PC-9 (cell line): ENCODE measurements at regions not wholly inside any gene's neighbourhood (a gene's known extent, or its start where the extent isn't known, plus 50 kb on each side); places are given as distances from the start of the nearest gene placed in this dataset.

Source experiments
- BruUV-seq: library from RNA; stranded (reverse); fragments of 400-500 nt; replicated peaks from 2 replicates; lab custom pipeline; 2021; lab: Mats Ljungman, UMichigan
- CTCF ChIA-PET: fragments of 300-600 bp; sonication (Branson Sonifier 250); formaldehyde crosslinking; loops from one replicate; lab custom pipeline; 2022; ENCODE audit warnings: antibody characterized with exemption; lab: Charles Lee
- POLR2A ChIA-PET: fragments of 300-600 bp; sonication (Branson Sonifier 250); formaldehyde crosslinking; loops from one replicate; lab custom pipeline; 2022; ENCODE audit warnings: antibody characterized with exemption; ENCODE audit not compliant: unreplicated experiment; lab: Charles Lee
- DNase-seq, 2 experiments: peaks; one replicate each; pipeline versions ENCODE4 v3.0.0 to v3.0.0-alpha.2; 2015 to 2022; ENCODE audit warnings: mixed read lengths in 1 of 2
- H2AFZ ChIP-seq: fragments of 200-600 bp; sonication (generic); 2 replicates; pipeline ENCODE4 v1.8.1; 2017; ENCODE audit warnings: antibody characterized with exemption
- H3F3A ChIP-seq: fragments of 200-600 bp; sonication (generic); 2 replicates; pipeline ENCODE4 v1.8.1; 2017; ENCODE audit warnings: antibody characterized with exemption, mild to moderate bottlenecking, low read depth; ENCODE audit not compliant: insufficient read depth
- H3K27ac ChIP-seq: fragments of 200-600 bp; sonication (generic); 2 replicates; pipeline ENCODE4 v1.6.1; 2016; ENCODE audit warnings: mixed run types
- H3K27me3 ChIP-seq: fragments of 200-600 bp; sonication (generic); 2 replicates; pipeline ENCODE4 v1.6.1; 2016; ENCODE audit warnings: low read depth, mixed run types; ENCODE audit not compliant: insufficient read depth
- H3K36me3 ChIP-seq: fragments of 200-600 bp; sonication (generic); 2 replicates; pipeline ENCODE4 v1.6.1; 2016; ENCODE audit warnings: low read depth, mixed run types
- H3K4me1 ChIP-seq: fragments of 200-600 bp; sonication (generic); replicated peaks from 2 replicates; pipeline ENCODE4 v1.6.1; 2016; ENCODE audit warnings: mixed run types; ENCODE audit not compliant: insufficient read depth
- H3K4me2 ChIP-seq: fragments of 200-600 bp; sonication (generic); 2 replicates; pipeline ENCODE4 v1.6.1; 2017; ENCODE audit warnings: mixed run types
- H3K4me3 ChIP-seq: fragments of 200-600 bp; sonication (generic); 2 replicates; pipeline ENCODE4 v1.6.1; 2016; ENCODE audit warnings: mixed run types
- H3K79me2 ChIP-seq: fragments of 200-600 bp; sonication (generic); 2 replicates; pipeline ENCODE4 v1.6.1; 2017; ENCODE audit warnings: low read depth, mixed run types
- H3K9me2 ChIP-seq: fragments of 200-600 bp; sonication (generic); 2 replicates; pipeline ENCODE4 v1.8.1; 2017; ENCODE audit warnings: mild to moderate bottlenecking; ENCODE audit not compliant: insufficient read depth
- H3K9me3 ChIP-seq: fragments of 200-600 bp; sonication (generic); 2 replicates; pipeline ENCODE4 v1.8.1; 2016; ENCODE audit warnings: low read depth; ENCODE audit not compliant: insufficient read depth
- H4K20me1 ChIP-seq: fragments of 200-600 bp; sonication (generic); 2 replicates; pipeline ENCODE4 v1.8.1; 2017; ENCODE audit not compliant: insufficient read depth
- CTCF ChIP-seq: fragments of 200-600 bp; sonication (generic); conservative IDR thresholded peaks from 2 replicates; pipeline ENCODE4 v1.6.1; 2017; ENCODE audit warnings: mixed run types, antibody characterized with exemption, mild to moderate bottlenecking, moderate library complexity
- EZH2 ChIP-seq: fragments of 200-600 bp; sonication (generic); IDR thresholded peaks from 2 replicates; pipeline ENCODE4 v1.8.0; 2017; ENCODE audit warnings: antibody characterized with exemption, low read depth
- intact Hi-C: fragments of 100-400 bp; cut with micrococcal nuclease; formaldehyde crosslinking; loops from one replicate; pipeline ENCODE4 v1.10.0; 2022; ENCODE audit not compliant: unreplicated experiment

- Histone ChIP-seq H3K27ac (no peak overlapping the region), H3K36me3 (no peaks in the 10 kb centered on the region), H3K9me2 (no peaks in the 10 kb centered on the region), H3K4me1 (no peaks in the 10 kb centered on the region), H3K4me2 (no peak overlapping the region), H3K79me2 (no peaks in the 10 kb centered on the region), H4K20me1 (no peaks in the 10 kb centered on the region), H3K4me3 (no peak overlapping the region), H3K27me3 (no peaks in the 10 kb centered on the region), H2AFZ (no peak overlapping the region), H3K9me3 (peaks cover 14% of the 10 kb centered on the region), H3F3A (no peaks in the 10 kb centered on the region)
- ChIA-PET CTCF (no interaction called here), POLR2A (no interaction called here)
- no peak for DNase-seq
- no TSS peak for BruUV-seq
- intact Hi-C loops = loop anchor here (5.0 kb wide), 1 partner anchor 372 kb away; no protein-coding TSS in a partner anchor
- TF ChIP-seq CTCF = no peak
- no peak for TF ChIP-seq EZH2
Observed at GRCh38 chr12:32043928-32044549, 62.6 kb upstream of the BICD1 start.

GRCh38 chr12:32047357-32048212, 59.1 kb upstream of the BICD1 start:
- no peak for DNase-seq
- Histone ChIP-seq H3K4me1 (peaks cover 16% of the 10 kb centered on the region), H3K9me3 (peaks cover 14% of the 10 kb centered on the region), H3K9me2 (no peaks in the 10 kb centered on the region), H2AFZ (no peak overlapping the region), H4K20me1 (no peaks in the 10 kb centered on the region), H3K27ac (no peak overlapping the region), H3K36me3 (no peaks in the 10 kb centered on the region), H3K27me3 (no peaks in the 10 kb centered on the region), H3K79me2 (no peaks in the 10 kb centered on the region), H3F3A (peaks cover 19% of the 10 kb centered on the region), H3K4me2 (no peak overlapping the region), H3K4me3 (no peak overlapping the region)
- TF ChIP-seq CTCF = no peak
- no peak for TF ChIP-seq EZH2
- ChIA-PET POLR2A (no interaction called here), CTCF (no interaction called here)
- no TSS peak for BruUV-seq
- intact Hi-C loops = no loop called here

GRCh38 chr12:32048791-32049190, 57.9 kb upstream of the BICD1 start:
- POLR2A ChIA-PET = no interaction called here

More at GRCh38 chr12:32048791-32049190, 57.9 kb upstream of the BICD1 start:
- Histone ChIP-seq H3K9me3 (peaks cover 6% of the 10 kb centered on the region), H3K4me3 (no peak overlapping the region), H3K36me3 (no peaks in the 10 kb centered on the region), H3K4me2 (no peak overlapping the region), H3K4me1 (peaks cover 21% of the 10 kb centered on the region), H2AFZ (no peak overlapping the region), H3F3A (peaks cover 19% of the 10 kb centered on the region), H4K20me1 (no peaks in the 10 kb centered on the region), H3K79me2 (no peaks in the 10 kb centered on the region), H3K27me3 (no peaks in the 10 kb centered on the region), H3K9me2 (no peaks in the 10 kb centered on the region), H3K27ac (no peak overlapping the region)
- no peak for DNase-seq
- intact Hi-C loops = no loop called here
- CTCF ChIA-PET = no interaction called here
- BruUV-seq = no TSS peak
- TF ChIP-seq CTCF (no peak), EZH2 (no peak)
